ENCODE measurements at regions not wholly inside any gene's neighbourhood (a gene's known extent, or its start where the extent isn't known, plus 50 kb on each side); places are given as distances from the start of the nearest gene placed in this dataset.

DNA sequence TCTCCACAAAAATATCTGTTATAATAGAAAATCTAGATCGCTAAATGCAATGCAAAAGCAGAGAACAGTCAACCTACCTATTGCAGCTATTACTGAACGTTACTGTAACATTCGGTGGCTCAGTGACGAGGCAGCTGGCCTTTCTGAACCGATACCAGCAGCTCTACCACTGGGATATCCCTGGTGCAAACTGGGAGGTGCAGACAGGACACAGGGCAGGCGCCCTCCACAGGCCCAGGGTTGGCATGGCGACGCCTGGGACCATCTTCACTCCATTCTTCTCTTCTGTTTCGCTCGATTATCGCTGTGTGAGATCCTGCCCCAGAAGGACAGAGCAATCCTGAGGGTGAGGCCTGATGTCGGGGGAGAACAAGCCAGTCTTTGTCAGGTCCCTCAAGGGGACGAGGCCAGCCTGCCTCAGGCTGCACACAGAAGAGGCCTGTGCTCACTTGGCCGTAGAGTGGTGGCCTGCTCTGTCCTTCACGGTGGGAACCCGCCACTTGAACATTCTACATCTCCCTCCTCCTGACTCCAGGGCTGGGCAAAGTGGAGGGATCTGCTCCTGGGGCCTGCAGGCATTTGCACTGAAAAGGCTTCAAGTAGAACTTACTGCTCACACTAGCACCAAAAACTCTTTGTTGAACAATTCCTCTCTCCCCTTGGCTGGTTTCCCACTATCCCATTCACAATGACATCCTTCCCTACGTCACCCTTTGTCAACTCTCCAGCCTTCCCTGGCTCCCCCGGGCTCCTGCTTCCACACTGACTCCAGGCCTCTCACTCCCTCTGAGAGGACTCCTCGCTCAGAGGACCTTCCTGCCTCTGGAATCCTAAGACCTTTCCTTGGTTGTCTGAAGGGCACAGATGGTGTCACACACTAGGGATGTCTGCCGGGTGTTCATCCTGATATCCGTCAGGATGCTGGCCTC, 49.7 kb downstream of the CYRIA start:
- DNase-seq, result no peak

GRCh38 chr2:16615246-16615645, 50.4 kb downstream of the CYRIA start:
- DNase-seq, result no peak

DNA sequence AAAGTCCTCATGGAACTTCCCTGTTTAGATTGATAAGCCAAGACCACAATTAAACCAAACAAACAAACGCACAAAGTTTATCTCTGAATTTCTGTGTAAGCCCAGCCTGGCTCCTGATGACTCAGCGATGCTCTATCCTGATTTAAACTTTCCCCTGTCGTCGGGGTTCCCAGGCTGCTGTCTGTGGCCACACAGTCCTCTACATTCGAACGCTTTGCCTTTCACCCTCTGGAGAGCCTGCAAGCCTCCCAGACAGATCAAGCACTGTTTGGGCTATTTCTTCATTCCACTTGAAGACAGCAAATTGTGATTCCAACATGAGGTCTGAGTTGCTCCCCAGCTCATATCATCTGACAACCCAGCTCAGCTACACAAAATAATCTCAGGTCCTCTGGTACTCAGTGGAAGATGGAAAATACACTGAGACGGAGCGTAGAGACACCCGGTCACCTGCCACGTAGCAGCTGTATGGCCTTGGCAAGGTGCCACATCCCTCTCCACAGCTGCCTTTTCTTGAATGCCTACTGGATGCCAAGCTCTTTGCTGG, 51.2 kb downstream of the CYRIA start:
- DNase-seq, result no peak

GRCh38 chr2:16613539-16614011, 52.1 kb downstream of the CYRIA start:
- DNase-seq, result no peak

DNA sequence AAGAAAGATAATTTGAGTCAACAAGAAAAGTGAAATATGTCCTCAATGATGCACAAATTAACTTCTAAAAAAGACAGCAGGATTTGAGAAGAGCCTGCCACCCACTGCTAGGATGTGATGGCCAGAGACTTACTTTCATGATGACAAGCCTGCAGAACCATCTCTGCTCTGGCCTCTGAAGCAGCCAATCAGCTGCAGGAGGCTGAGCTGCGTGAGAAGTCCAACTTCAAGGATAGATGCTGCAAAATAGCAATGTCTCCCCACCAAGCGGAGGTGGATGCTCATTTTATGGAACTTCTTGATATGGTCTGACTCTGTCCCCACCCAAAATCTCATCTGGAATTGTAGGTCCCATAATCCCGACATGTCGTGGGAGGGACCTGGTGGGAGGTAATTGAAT, 53.1 kb downstream of the CYRIA start:
- no peak for DNase-seq

DNA sequence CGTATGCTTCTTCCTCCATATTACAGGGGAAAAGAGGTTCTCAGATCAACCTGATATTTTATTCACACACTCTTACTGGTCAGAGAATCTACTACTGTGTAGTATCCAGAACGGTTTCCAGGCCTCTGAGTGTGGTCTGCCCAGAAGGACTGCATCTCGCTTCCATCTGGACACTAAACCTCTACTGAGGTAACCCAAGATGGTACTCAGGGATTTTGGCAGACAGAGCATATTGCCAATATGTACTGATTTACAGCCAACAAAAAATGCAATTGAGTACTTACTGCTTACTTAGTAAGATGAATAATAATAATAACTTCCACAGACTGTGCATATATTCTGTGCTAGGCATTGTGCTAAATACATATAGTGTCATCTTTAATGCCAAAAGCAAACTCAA, 55.8 kb downstream of the CYRIA start:
- DNase-seq, result no peak

DNA sequence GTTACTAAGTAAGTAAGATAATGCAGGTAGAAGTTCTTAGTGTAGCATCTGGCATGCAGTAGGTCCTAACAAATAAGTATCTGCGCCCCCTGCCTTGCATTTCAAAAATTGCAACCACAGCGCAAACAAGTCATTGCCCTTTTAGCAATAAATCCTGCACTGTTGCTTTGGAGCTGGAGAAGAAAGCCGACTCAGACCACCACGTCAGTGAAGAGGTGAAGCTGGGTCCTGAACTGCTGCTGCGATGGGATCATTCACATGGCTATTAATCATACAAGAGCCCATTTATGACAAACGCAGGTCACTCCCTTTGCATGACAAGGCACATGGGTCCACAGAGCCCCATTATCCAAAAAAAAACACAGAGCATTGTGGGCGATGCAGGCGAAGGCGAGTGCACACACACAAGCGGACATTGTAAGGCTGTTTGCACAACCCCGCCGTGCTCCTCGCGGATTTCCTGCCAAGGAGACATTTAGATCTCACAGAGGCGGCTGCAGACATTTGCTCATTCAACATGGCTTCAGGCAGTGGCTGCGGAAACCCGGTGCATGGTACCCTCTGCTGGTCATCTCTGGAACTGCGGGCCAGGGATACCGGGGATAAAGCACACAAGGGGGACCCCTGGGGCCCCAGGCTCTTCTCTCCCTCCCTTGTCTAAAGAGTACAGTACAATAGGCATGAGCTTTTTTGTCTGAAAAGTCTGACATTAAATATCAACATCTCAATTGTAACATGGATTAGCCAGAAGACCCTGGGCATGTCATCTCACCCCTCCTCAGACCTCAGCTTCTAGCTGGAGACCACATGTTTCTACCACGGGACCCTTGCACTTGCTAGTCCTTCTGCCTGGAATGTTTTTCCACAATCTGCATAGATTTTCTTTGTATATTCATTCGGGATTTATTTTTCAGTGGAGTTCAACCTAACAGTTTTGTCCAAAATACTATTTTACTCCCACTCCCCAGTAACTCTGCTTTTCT, 56.7 kb downstream of the CYRIA start:
- DNase-seq, result peak; percentile 86

DNA sequence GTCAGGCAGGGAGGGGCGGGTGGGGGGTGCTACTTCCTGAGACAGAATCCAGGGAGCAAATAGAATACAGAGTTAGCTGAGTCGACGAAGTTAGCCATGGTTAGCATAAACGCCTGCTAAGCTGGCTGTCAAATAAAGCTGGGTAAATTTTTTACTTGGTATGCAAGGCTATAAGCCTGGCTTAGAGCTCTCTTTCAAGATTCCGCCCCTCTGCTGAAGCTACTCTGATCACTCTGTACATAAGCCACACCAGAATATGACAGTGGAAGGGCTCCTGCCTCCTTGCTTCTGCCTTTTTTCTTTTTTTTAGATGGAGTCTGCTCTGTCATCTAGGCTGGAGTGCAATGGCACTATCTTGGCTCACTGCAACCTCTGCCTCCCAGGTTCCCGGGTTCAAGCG, 58.3 kb downstream of the CYRIA start:
- no peak for DNase-seq

DNA sequence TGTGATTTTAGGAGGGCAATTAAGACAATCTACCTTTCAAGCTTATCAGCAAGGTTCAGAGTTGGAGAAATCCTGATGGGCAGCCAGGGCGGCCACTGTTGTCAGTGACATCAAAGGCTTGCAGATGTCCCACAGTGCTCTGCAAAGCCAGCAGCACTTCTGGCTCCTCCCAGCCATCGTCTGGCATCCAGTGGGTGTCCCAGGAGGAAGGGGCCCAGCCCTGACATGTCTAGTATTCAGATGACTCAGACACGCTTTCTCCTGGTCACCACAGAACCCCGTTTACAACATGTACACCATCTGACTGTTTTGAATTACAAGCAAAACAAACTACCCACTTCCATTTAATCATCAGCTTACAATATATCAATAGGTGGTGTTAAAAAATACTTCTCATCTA, 61.4 kb downstream of the CYRIA start:
- no peak for DNase-seq

DNA sequence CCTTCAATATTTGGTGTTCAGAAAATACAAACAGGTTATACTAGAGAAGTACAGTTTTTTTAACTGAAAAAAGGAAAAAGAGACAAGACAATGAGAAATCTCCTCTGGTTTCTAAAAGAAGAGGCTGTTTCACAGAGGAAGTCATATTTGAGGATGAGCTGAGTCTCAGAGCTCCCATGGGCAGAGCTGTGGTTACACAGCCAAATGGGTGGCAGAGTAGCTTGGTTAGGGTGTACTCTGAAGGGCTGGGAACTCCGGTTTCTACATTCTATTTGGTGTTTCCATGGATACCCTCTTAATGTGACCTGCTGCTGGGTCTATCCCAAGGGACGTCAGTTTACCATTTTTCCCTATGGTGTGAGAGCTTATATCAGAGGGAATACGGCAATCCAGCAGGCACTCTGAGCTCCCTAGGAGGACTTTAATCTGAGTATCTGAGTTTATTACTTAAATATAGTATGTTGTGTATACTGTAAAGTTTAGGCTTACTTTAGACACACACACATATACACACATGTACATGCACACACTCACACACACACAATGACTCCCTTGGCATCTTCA, 74.2 kb downstream of the CYRIA start:
- no peak for DNase-seq

DNA sequence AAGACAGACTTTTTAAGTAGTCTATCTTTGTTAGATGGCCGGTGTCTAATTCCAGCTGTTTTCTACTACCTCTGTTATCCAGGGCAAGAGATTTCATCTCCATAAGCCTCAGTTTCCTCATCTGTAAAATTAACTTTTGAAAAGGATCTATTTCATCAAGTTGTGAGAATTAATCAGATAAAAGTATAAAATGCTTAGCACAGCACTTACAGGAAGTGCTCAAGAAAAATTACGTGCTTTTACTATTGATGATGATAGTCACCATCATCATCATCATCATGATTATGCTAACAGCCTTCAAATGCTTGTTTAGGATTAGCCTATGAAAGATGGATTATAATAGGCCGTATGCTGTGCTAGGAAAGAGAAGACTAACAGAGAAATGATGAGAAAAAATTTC, 76.2 kb downstream of the CYRIA start:
- DNase-seq, result no peak

DNA sequence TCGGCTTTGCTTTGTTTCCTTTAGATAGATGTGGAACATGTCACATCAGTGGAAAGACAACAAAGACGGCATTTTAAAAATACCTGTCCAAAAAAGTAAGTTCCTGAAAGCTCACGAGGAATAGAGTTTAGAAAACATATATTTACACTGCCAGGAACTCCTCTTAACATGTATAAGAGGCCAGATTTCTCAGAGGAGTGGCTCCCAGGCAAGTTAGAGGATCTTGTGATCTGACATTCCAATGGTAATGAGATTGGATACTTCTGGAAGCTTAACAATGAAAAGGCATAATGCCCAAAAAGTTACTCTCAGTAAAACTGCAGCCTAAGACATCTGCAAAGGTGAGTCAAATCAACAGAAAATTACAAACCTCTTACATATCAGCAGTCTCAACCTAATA, 77.1 kb downstream of the CYRIA start:
- DNase-seq, result no peak

GRCh38 chr2:16587601-16588000, 78.0 kb downstream of the CYRIA start:
- DNase-seq, result no peak

GRCh38 chr2:16584824-16585540, 80.7 kb downstream of the CYRIA start:
- no peak for DNase-seq

GRCh38 chr2:16584084-16584483, 81.5 kb downstream of the CYRIA start:
- no peak for DNase-seq

DNA sequence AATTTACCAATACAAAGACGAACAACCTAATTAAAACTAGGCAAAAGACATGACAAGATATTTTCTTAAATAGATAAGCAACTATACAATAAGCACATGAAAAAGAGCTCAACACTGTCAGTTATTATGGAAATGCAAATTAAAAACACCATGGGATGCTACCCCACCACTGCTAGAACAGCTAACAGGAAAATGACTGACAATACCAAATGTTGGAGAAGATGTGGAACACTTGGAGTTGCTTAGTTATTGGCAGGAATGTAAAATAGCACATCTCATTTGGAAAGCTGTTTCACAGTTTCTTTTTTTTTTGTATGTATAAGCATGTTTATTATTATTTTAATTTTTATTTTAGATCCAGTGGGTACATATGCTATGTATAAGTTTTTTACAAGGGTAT, 84.4 kb downstream of the CYRIA start:
- DNase-seq, result no peak

- no peak for DNase-seq
These were observed 87.6 kb downstream of the CYRIA start for GRCh38 chr2:16578081-16578480.

- DNase-seq, result no peak
These were observed 95.1 kb downstream of the CYRIA start for GRCh38 chr2:16570516-16570915.

DNA sequence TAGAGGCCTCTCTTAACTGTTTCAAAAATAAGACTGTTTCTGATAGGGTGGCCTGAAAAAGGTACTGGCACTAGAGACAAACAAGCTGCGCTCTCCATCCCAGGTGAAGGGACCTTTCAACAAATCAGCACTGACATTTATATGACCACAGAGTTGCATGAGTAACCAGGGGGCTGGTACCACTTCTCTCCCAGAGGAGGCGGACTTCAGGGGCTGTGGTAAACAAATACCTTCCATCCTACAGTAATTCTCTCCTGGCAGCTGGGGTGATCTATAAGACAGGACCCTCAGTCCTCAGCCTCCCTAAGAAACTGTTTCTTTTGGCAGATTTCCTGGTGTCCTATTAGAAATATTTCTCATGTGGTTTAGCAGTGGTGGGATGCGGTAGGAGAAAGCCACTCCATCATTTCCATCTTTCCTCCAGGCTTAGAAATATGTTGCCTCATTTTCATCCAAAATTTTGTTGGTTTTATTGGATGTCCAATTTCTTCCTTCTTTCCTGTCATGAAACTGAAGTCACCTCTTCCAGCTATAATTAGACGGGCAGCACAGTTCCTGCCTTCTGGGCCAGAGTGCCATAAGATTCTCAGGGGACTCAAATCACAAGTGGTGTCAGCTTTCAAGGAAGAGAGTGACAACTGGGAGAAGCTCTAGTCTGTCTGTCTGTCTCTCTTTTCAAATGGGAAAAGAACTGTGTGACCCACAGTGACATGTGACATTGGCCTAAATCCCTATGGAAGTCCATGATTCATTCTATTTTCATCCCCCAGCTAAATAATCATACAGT, 96.4 kb downstream of the CYRIA start:
- peak; percentile 79 for DNase-seq

DNA sequence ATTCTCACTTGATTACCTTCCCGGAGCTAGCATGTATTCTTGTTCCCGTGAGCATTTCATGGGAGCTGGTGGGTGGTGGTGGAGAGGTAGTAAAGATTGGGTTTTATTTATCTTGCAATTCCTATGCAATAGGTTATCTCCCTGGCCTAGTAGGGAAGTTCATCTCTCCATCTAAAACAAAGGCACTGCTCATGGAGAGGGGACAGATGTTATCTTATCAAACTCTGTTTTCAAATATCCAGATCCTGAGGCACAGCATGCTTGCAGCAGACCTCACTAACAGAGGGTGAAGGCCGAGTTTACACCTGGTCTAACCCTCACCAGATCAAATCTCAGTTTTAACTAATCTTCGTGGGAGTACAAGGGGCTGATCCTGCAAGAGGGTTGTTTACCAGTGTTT, 98.9 kb downstream of the CYRIA start:
- no peak for DNase-seq

DNA sequence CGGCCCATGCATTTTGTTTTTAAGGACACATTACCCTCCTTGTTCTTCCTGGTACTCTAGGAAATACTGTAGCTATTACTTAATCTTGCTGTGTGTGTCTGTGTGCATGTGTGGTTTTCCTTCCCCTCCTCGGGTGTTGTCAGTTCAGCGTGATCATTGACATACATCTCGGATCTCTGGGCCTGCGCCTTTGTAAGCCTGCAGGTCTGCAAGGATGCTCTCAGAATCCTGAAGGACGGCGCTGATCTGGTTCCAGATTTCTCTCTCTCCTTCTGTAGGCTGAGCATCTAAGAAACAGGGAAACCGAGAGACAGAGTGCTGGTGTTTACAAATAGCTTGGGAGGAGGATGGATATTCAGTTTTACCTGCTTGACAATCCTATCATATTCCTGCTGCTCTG, 100.2 kb downstream of the CYRIA start:
- DNase-seq, result no peak
